ENCODE measurements at regions not wholly inside any gene's neighbourhood (a gene's known extent, or its start where the extent isn't known, plus 50 kb on each side); places are given as distances from the start of the nearest gene placed in this dataset.

DNA sequence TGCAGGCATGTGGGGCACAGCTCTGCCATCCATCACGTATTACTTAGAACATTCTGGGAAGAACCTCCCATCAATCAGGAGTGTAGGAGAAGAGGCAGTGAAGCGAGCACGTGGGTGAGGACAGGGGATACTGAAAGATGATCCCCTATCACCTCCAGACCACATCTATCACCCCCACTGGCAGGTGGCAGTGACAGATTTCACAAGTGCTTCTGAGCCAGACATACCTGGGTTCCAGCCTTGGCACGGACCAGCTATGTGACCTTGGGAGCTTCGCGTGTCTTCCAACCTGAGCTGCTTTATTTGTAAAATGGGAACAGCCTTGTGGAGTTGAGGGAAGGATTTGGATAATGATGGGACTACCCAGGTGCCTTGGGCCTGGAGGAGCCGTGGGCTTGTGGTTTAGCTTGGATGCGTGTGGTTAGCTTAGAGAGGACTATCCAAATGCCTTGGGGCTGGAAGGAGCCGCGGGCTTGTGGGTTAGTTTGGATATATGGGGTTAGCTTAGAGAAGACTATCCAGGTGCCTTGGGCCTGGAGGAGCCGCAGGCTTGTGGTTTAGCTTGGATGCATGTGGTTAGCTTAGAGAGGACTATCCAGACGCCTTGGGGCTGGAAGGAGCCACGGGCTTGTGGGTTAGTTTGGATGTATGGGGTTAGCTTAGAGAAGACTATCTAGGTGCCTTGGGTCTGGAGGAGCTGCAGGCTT, 206.4 kb downstream of the ENGASE start:
- TF ChIP-seq POLR2AphosphoS5 (IDR thresholded peaks at IDR 0.05) (no peak), POLR2A (IDR thresholded peaks at IDR 0.05) (no peak)
- TF ChIP-seq, protein P1, sequence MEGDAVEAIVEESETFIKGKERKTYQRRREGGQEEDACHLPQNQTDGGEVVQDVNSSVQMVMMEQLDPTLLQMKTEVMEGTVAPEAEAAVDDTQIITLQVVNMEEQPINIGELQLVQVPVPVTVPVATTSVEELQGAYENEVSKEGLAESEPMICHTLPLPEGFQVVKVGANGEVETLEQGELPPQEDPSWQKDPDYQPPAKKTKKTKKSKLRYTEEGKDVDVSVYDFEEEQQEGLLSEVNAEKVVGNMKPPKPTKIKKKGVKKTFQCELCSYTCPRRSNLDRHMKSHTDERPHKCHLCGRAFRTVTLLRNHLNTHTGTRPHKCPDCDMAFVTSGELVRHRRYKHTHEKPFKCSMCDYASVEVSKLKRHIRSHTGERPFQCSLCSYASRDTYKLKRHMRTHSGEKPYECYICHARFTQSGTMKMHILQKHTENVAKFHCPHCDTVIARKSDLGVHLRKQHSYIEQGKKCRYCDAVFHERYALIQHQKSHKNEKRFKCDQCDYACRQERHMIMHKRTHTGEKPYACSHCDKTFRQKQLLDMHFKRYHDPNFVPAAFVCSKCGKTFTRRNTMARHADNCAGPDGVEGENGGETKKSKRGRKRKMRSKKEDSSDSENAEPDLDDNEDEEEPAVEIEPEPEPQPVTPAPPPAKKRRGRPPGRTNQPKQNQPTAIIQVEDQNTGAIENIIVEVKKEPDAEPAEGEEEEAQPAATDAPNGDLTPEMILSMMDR (IDR thresholded peaks at IDR 0.05), result no peak

All from prostate gland (tissue), 2 donors.